HG03521 (cell line): ENCODE measurements at regions not wholly inside any gene's neighbourhood (a gene's known extent, or its start where the extent isn't known, plus 50 kb on each side); places are given as distances from the start of the nearest gene placed in this dataset.

Experiments
- ATAC-seq: cut with Tn5 transposase; IDR thresholded peaks from one replicate; pipeline ENCODE4 v1.9.1; 2021; ENCODE audit warnings: mild to moderate bottlenecking, moderate library complexity; ENCODE audit not compliant: unreplicated experiment

- no peak for ATAC-seq
Measured at GRCh38 chr20:17012546-17013226, 214.2 kb upstream of the PCSK2 start.

DNA sequence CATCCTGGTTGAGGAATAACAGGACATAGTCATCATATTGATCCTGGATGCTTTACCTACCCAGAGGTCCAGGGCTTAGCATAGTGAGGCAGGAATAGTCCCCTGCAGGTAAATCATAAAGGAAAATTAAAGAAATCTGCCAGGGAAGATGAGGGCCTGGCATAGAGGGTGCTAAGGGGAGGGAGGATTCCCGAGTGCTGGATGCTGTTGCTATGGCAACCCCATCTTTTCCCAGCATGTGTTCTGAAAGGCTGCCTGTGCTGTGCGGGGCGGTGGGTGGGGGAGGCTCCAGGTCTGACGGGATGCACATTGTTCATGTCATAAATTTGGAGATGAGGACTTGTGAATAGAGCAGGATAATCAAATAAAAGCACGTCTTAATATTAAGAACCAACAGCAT is 212.6 kb upstream of the PCSK2 start:
- ATAC-seq = no peak

- ATAC-seq = no peak
Measured at GRCh38 chr20:17014756-17015366, 212.0 kb upstream of the PCSK2 start.

- no peak for ATAC-seq
Measured at GRCh38 chr20:17017232-17017631, 209.6 kb upstream of the PCSK2 start.

DNA sequence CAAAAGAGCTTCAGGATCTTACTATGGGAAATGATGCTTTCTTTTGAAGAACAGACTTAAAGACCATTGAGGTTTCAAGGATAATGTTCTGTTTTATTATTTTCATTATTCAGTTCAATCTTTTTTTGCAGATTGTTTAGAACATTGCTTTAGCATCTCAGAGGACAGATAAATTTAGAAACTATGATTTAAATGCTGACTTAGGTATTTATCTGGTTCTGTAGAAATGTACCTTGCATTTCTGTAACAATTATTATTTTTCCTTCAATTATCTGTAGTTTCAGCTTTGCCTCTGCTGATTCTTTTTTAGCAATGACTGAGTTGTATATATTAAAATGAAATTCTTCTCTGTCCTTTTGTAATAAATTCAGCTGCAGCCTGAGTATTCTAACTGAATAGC is 205.4 kb upstream of the PCSK2 start:
- no peak for ATAC-seq

GRCh38 chr20:17023036-17023435 is 203.8 kb upstream of the PCSK2 start:
- ATAC-seq = no peak

DNA sequence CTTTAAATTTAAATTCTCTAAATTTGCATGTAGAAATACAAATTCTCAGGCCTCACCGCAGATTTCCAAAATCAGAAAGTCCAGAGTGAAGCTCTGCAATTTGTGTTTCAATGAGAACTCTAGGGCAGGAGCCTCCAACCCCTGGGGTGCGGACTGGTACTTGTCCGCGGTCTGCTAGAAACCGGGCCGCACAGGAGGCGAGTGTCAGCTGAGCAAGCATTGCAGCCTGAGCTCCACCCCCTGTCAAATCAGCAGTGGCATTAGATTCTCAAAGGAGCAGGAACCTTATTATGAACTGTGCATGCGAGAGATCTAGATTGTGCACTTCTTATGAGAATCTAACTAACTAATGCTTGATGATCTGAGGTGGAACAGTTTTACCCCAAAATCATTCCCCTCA is 203.0 kb upstream of the PCSK2 start:
- no peak for ATAC-seq

GRCh38 chr20:17024513-17025119 is 202.2 kb upstream of the PCSK2 start:
- ATAC-seq = no peak

- no peak for ATAC-seq
Measured at GRCh38 chr20:17026346-17026745, 200.5 kb upstream of the PCSK2 start.

DNA sequence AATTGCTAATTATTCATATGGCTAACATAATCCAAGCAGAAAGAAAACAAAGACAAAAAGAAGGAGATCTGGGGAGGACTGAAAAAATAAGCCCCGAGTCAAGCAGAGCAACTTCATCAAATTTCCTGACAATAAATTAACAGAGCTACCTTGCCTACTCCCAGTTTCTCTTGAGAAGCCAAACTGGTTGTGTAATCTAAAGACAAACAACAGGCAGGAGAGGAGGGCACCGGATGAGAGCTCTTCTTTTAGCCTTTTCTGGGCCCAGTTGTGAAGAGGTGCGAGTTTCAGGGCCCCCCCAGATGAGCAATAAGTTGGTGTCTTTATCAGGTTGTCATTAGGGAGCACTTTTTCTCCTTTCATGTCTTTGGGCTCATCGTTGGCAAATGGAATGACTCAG is 197.1 kb upstream of the PCSK2 start:
- ATAC-seq = no peak

DNA sequence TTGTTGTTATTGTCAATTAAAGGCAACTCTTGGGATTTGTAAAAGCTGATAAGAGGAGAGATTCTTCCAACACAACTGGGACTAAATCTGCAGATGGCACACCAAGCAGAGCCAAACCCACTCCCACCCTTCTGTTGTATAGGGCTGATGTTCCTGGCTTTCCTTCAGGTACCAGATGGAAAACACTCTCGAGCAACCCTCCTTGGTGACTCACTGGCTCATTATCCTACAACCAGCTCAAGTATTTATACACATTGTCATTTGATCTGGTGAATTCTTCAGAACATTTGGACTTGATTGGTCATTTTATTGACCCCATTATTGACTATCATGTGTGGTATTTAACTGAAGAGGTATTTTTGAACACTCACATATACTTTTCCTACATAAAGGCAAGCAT is 190.3 kb upstream of the PCSK2 start:
- no peak for ATAC-seq

- ATAC-seq = no peak
Measured at GRCh38 chr20:17042122-17042521, 184.7 kb upstream of the PCSK2 start.

DNA sequence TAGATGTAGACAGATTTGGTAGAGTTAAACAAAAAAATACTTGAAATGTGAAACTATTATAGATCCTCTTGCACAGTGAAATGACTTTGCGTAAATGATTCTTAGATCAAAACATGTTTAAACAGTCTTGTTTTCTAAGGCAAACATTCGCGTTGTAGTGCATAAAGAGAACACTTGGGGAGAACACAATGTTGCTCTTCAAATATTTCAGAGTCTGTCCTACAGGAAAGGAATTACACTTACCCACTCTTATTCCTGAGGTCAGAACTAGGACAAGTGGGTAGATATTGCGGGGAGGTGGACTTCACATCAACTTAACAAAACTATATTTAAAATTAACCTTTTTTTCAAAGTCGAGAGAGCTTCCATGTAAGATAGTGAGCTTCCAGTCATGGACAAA is 183.5 kb upstream of the PCSK2 start:
- ATAC-seq = no peak

DNA sequence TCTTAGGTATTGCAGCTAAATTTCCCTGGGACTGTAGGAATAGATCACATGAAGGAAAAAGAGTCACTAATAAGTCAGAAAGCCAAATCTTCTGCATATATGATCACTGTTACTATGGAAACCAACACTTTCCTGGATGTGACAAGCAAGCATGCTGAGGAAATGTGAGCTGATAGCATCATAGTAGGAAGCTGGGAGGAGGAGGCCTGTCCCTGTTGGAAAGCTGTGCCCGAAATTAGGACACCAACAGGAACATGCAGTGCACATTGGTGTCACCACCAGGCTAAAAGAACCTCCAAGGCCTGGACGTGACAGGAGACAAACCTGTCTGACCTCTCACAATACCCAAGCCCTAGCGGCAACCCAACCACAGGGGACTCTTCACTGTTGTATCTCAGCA is 181.9 kb upstream of the PCSK2 start:
- ATAC-seq = no peak

- ATAC-seq = no peak
Measured at GRCh38 chr20:17059465-17059864, 167.4 kb upstream of the PCSK2 start.

GRCh38 chr20:17061715-17062114 is 165.1 kb upstream of the PCSK2 start:
- no peak for ATAC-seq

- ATAC-seq = no peak
Measured at GRCh38 chr20:17062712-17063111, 164.1 kb upstream of the PCSK2 start.

- no peak for ATAC-seq
Measured at GRCh38 chr20:17066902-17067301, 159.9 kb upstream of the PCSK2 start.

- ATAC-seq = no peak
Measured at GRCh38 chr20:17068084-17068711, 158.6 kb upstream of the PCSK2 start.

DNA sequence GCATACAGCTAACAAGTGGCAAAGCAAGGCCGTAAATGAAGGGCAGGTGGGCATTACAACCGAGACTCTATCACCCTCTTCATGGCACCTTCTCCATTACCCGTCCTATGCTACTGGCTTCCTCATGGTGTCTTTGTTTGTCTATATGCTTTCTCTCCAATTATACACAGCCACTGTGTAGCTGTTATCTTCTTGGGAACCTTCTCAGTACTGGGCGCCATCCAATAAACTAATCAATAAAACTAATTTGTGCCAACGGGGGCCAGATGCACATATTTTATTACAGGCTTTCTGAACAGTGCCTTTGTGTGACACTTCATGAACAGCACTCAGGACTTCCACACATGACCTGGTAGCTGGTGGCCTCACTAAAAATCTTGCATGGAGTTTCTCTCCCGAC is 149.8 kb upstream of the PCSK2 start:
- no peak for ATAC-seq

DNA sequence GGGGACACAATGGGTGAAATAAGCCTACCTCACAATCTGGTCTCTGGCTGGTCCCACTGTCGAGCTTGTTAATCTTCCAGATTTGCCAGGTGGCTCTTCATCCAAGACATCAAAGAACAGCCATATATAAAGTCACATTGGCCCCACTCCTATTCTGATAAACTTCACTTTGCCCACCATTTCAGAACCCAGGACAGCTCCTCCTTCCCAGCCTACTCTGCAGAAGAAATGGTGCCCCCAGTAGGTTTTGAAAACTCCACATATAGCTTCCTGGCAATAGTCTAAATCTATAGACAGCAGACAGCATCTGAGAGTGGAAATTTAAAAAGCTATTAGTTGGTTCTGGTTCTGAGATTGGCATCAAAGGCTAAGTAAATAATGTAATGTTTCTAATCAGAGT is 143.1 kb upstream of the PCSK2 start:
- no peak for ATAC-seq

GRCh38 chr20:17084909-17085308 is 141.9 kb upstream of the PCSK2 start:
- ATAC-seq = no peak
